OCI-LY3 (cell line): ENCODE measurements at regions not wholly inside any gene's neighbourhood (a gene's known extent, or its start where the extent isn't known, plus 50 kb on each side); places are given as distances from the start of the nearest gene placed in this dataset.

Experiments used
- H2AFZ ChIP-seq: fragments of 200-600, 300-600 bp; shearing (Covaris generic); 2 replicates; pipeline ENCODE4 v1.6.0; 2014; ENCODE audit warnings: antibody characterized with exemption, low read depth, low read length
- H3K27ac ChIP-seq: fragments of 200-600, 300-600 bp; sonication (generic); 2 replicates; pipeline ENCODE4 v1.5.1; 2014; ENCODE audit warnings: mild to moderate bottlenecking, low read length, moderate library complexity, mixed read lengths
- H3K27me3 ChIP-seq: fragments of 200-600, 300-600 bp; sonication (generic); 2 replicates; pipeline ENCODE4 v1.6.1; 2014; ENCODE audit warnings: low read depth, low read length, mixed read lengths
- H3K36me3 ChIP-seq: fragments of 200-600, 300-600 bp; sonication (generic); replicated peaks from 2 replicates; pipeline ENCODE3; 2014; ENCODE audit warnings: low read depth, low read length, mixed read lengths
- H3K4me1 ChIP-seq: fragments of 300-600, 200-600 bp; sonication (generic); 2 replicates; pipeline ENCODE4 v1.6.1; 2014; ENCODE audit warnings: low read length, mixed read lengths
- H3K4me2 ChIP-seq: fragments of 200-600, 300-600 bp; sonication (generic); 2 replicates; pipeline ENCODE4 v1.6.1; 2014; ENCODE audit warnings: low read length, mixed read lengths
- H3K4me3 ChIP-seq: fragments of 300-600, 200-600 bp; sonication (generic); 2 replicates; pipeline ENCODE4 v1.5.1; 2014; ENCODE audit warnings: antibody characterized with exemption, mild to moderate bottlenecking, low read length, moderate library complexity
- H3K79me2 ChIP-seq: fragments of 300-600, 200-600 bp; shearing (Covaris generic); 2 replicates; pipeline ENCODE4 v1.6.1; 2014; ENCODE audit warnings: mild to moderate bottlenecking, low read length, mixed read lengths
- H3K9ac ChIP-seq: fragments of 300-600, 200-600 bp; shearing (Covaris generic); 2 replicates; pipeline ENCODE4 v1.6.0; 2014; ENCODE audit warnings: mild to moderate bottlenecking, low read length, moderate library complexity
- H3K9me3 ChIP-seq: fragments of 200-600, 300-600 bp; shearing (Covaris generic); 2 replicates; pipeline ENCODE4 v1.6.1; 2014; ENCODE audit warnings: low read length, mixed read lengths; ENCODE audit not compliant: insufficient read depth
- H4K20me1 ChIP-seq: fragments of 200-600, 300-600 bp; sonication (generic); 2 replicates; pipeline ENCODE4 v1.6.1; 2016; ENCODE audit warnings: low read length, mixed read lengths; ENCODE audit not compliant: insufficient read depth
- CTCF ChIP-seq: fragments of 200-600, 300-600 bp; sonication (generic); IDR thresholded peaks from 2 replicates; pipeline ENCODE4 v1.5.1; 2014; ENCODE audit warnings: antibody characterized with exemption, low read length, low read depth
- EZH2phosphoT487 ChIP-seq: fragments of 200-600 bp; shearing (Covaris generic); IDR thresholded peaks from 2 replicates; pipeline ENCODE4 v1.6.1; 2018; ENCODE audit warnings: antibody characterized with exemption, mixed run types, low read depth

GRCh38 chr3:70635301-70635700, 322.9 kb upstream of the MDFIC2 start:
- H2AFZ ChIP-seq, result no peak overlapping the region
- no peaks in the 10 kb centered on the region for H3K9me3 ChIP-seq
- H4K20me1 ChIP-seq, result no peaks in the 10 kb centered on the region
- TF ChIP-seq CTCF (no peak), EZH2phosphoT487 (no peak)
- H3K27me3 ChIP-seq, result peaks cover 4% of the 10 kb centered on the region; the same call in 1 of the 2 replicates
- H3K4me2 ChIP-seq, result no peak overlapping the region
- no peak overlapping the region for H3K9ac ChIP-seq
- no peaks in the 10 kb centered on the region for H3K79me2 ChIP-seq
- no peak overlapping the region for H3K4me3 ChIP-seq
- no peaks in the 10 kb centered on the region for H3K36me3 ChIP-seq
- H3K27ac ChIP-seq, result no peak overlapping the region
- H3K4me1 ChIP-seq, result no peaks in the 10 kb centered on the region

GRCh38 chr3:70631716-70632307, 319.4 kb upstream of the MDFIC2 start:
- no peaks in the 10 kb centered on the region for H3K4me1 ChIP-seq
- TF ChIP-seq CTCF (no peak), EZH2phosphoT487 (no peak)
- H3K27me3 ChIP-seq, result peaks cover 4% of the 10 kb centered on the region; the same call in 1 of the 2 replicates
- H3K9me3 ChIP-seq, result no peaks in the 10 kb centered on the region
- H3K79me2 ChIP-seq, result no peaks in the 10 kb centered on the region
- H4K20me1 ChIP-seq, result no peaks in the 10 kb centered on the region
- no peak overlapping the region for H3K4me3 ChIP-seq
- no peak overlapping the region for H3K4me2 ChIP-seq
- no peaks in the 10 kb centered on the region for H3K36me3 ChIP-seq
- H3K27ac ChIP-seq, result no peak overlapping the region
- no peak overlapping the region for H3K9ac ChIP-seq
- no peak overlapping the region for H2AFZ ChIP-seq

GRCh38 chr3:70621451-70621850, 309.0 kb upstream of the MDFIC2 start:
- no peaks in the 10 kb centered on the region for H3K36me3 ChIP-seq
- no peak overlapping the region for H3K4me2 ChIP-seq
- no peak overlapping the region for H2AFZ ChIP-seq
- no peak overlapping the region for H3K9ac ChIP-seq
- no peaks in the 10 kb centered on the region for H3K79me2 ChIP-seq
- H4K20me1 ChIP-seq, result no peaks in the 10 kb centered on the region
- no peak overlapping the region for H3K27ac ChIP-seq
- TF ChIP-seq CTCF (no peak), EZH2phosphoT487 (no peak)
- H3K9me3 ChIP-seq, result no peaks in the 10 kb centered on the region
- peaks cover 5% of the 10 kb centered on the region; the same call in 1 of the 2 replicates for H3K27me3 ChIP-seq
- H3K4me3 ChIP-seq, result no peak overlapping the region
- H3K4me1 ChIP-seq, result no peaks in the 10 kb centered on the region

- TF ChIP-seq CTCF (no peak), EZH2phosphoT487 (no peak)
- no peak overlapping the region for H3K27ac ChIP-seq
- H3K4me2 ChIP-seq, result no peak overlapping the region
- no peaks in the 10 kb centered on the region for H3K4me1 ChIP-seq
- H3K4me3 ChIP-seq, result no peak overlapping the region
- peaks cover 5% of the 10 kb centered on the region; the same call in 1 of the 2 replicates for H3K27me3 ChIP-seq
- H3K79me2 ChIP-seq, result no peaks in the 10 kb centered on the region
- no peak overlapping the region for H2AFZ ChIP-seq
- no peak overlapping the region for H3K9ac ChIP-seq
- no peaks in the 10 kb centered on the region for H3K9me3 ChIP-seq
- no peaks in the 10 kb centered on the region for H3K36me3 ChIP-seq
- no peaks in the 10 kb centered on the region for H4K20me1 ChIP-seq
Measured at GRCh38 chr3:70620956-70621355, 308.5 kb upstream of the MDFIC2 start.
